Choroid plexus epithelial cell (primary cell): ENCODE measurements at regions not wholly inside any gene's neighbourhood (a gene's known extent, or its start where the extent isn't known, plus 50 kb on each side); places are given as distances from the start of the nearest gene placed in this dataset.

ENCODE experiments used
- DNase-seq: peaks from one replicate; pipeline ENCODE4 v3.0.0-alpha.2; 2010; ENCODE audit warnings: low read depth
- H3K4me3 ChIP-seq: 2 replicates; pipeline ENCODE4 v1.5.1; 2011; ENCODE audit warnings: low read depth, mild to moderate bottlenecking, control low read depth, low read length, moderate library complexity
- TF ChIP-seq, protein P1 (sequence below): conservative IDR thresholded peaks from 2 replicates; pipeline ENCODE4 v1.5.1; 2011; ENCODE audit warnings: low read depth, mild to moderate bottlenecking, control low read depth, inconsistent platforms, low read length, moderate library complexity

DNA sequence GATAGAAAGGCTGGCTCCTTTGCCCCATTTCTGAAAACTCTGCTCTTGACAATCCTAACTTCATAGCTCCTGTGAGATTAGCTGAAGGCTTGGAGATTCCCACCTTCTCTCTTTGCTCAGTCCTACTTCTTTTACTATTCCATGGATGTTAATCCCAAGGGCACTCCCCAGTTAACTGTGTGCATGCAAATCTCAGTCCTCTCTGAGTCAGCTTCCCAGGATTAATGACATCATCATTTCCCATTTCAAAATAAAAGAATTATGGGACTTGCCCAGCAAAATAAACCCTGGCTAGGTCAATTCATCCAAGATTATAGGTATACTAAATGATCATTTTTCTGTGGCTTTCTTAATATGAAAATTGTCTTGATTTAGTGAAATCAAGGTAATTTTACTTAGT lies 328.6 kb upstream of the NR3C2 start:
- no peak for DNase-seq
- no peak overlapping the region for H3K4me3 ChIP-seq
- TF ChIP-seq, protein P1, sequence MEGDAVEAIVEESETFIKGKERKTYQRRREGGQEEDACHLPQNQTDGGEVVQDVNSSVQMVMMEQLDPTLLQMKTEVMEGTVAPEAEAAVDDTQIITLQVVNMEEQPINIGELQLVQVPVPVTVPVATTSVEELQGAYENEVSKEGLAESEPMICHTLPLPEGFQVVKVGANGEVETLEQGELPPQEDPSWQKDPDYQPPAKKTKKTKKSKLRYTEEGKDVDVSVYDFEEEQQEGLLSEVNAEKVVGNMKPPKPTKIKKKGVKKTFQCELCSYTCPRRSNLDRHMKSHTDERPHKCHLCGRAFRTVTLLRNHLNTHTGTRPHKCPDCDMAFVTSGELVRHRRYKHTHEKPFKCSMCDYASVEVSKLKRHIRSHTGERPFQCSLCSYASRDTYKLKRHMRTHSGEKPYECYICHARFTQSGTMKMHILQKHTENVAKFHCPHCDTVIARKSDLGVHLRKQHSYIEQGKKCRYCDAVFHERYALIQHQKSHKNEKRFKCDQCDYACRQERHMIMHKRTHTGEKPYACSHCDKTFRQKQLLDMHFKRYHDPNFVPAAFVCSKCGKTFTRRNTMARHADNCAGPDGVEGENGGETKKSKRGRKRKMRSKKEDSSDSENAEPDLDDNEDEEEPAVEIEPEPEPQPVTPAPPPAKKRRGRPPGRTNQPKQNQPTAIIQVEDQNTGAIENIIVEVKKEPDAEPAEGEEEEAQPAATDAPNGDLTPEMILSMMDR, result no peak

DNA sequence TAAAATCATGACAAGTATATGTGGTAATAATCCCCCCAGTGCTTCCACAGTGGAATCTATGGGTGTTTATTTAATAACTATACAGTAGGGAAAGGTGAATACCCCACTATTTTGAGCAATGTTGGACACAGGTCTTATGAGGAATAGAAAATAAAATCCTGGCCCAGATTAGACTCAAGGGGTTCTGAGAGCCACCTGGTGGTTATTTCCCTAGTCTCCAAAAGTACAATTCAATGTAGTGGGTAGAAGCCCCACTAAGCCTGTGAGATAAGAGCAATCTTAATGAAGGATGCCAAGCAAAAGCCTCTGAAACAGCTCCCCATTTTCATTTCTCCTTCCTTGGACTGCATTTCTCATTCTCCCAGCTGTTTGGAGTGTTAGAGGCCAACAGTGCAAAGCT lies 328.2 kb upstream of the NR3C2 start:
- H3K4me3 ChIP-seq, result no peak overlapping the region
- TF ChIP-seq, protein P1, result no peak
- no peak for DNase-seq

DNA sequence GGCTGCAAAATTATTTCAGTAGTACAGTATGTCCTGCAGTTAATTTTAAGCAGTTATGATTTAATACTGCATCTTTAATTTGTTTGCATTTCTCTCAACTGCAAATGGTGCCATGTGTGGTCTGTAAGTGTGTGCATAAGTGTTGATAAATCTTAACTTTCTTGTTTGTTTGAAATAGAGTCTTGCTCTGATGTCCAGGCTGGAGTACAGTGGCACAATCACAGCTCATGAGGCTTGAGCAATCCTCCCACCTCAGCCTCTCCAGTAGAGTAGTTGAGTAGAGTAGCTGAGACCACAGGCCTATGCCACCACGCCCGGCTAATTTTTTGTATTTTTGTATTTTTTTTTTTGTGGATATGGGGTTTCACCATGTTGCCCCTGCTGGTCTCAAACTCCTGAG lies 322.5 kb upstream of the NR3C2 start:
- TF ChIP-seq, protein P1, result no peak
- no peak overlapping the region for H3K4me3 ChIP-seq
- no peak for DNase-seq

DNA sequence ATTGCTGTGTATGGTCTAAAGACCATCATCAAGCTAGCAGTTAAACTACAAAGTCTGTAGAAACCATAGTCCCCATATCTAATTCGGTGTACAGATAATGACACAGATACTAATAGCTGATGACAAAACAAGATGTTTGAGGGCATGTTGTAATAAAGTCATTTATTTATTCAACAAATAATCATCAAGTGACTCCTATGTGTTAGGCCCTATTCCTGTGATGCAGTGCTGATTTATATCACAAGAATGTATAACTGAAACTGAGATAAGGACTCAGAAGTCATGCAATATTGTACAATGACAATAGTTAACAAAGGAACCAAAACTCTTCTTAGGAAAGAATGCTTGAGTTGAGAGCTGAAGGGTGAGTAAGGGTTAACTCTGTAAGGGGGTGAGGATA lies 315.0 kb upstream of the NR3C2 start:
- TF ChIP-seq, protein P1, result no peak

DNA sequence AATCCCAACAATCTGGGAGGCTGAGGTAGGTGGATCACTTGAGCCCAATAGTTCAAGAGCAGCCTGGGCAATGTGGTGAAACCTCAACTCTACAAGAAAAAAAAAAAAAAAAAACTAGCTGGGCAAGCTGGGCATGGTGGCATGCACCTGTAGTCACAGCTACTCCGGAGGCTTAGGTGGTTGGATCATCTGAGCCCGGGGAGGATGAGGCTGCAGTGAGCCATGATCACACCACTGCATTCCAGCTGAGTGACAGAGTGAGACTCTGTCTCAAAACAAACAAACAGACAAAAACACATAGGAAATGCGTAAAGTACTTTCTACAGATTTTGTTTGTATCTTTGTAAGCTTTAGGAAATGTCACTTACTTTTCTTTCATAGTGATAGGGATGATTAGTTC lies 307.2 kb upstream of the NR3C2 start:
- DNase-seq, result no peak
- H3K4me3 ChIP-seq, result no peak overlapping the region
- TF ChIP-seq, protein P1, result no peak

More for the DNA sequence above, 315.0 kb upstream of the NR3C2 start:
- peak; percentile 7 for DNase-seq
- no peak overlapping the region for H3K4me3 ChIP-seq

DNA sequence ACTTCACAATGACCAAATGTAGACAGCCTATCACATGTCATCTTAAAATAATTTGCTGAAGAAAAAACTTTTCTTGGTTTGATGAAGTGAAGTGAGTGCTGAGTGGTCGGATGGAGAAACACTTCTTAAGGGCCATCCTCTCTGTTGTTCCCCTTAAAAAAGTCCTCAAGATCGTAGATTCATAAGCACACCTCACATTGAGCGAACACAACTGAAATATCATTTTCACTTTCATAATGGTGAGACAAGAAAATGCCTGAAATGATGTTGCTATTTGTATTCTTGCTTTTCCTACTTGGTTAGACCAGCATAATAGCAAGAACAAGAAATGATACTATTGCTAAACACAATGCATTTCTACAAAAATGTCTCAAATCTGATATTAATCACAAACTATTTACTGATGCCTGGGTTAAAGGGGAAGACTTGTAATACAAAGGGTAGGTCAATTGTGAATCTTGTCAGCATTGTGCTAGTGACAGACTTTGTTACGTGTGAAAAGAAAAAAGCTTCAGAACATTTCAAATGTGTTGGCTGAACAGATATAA lies 305.6 kb upstream of the NR3C2 start:
- TF ChIP-seq, protein P1, result no peak
- no peak for DNase-seq
- H3K4me3 ChIP-seq, result no peak overlapping the region

DNA sequence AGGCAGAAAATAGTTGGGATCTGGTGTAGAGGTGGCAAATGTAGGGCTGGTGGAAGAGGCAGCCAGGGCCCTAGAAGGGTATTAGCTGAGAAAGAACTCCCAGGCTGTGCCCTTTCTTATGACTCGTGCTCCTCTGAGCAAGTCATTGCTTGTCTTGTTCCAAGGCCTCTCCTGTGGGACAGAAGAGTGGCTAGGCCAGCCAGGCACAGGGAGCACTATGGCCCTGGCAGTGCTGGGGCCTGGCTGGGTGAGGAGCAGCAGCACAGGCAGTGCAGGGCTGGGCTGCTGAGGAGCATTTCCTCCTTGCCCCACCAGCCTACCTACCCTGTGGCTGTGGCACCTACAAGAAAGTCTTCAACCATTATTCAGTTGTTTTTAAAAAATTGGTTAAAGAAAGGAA lies 298.5 kb upstream of the NR3C2 start:
- DNase-seq, result no peak
- TF ChIP-seq, protein P1, result no peak
- no peak overlapping the region for H3K4me3 ChIP-seq
